ENCODE measurements at regions not wholly inside any gene's neighbourhood (a gene's known extent, or its start where the extent isn't known, plus 50 kb on each side); places are given as distances from the start of the nearest gene placed in this dataset.

DNA sequence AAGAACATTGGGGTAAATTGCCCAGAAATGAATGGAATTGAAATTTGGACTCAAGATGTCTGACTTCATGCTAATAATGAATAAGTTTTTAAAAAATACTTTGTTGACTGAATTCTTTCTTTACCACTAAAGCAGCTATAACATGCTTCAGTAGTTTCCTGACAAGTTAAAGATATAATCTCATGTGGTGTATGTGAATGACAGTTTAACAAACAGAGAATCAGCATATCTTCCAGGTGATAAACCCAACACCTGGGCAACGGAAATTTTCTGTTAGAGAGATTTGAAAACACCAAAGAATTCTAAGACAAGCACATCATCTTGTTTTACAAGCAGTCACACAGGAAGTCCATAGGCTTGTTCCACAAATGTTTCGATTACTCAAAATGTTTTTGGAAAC, 372.6 kb upstream of the VRK2 start:
- no peak for TF ChIP-seq CTCF (IDR thresholded peaks at IDR 0.05; ENCODE audit: low read depth, low read length)
- no peak overlapping the region for H3K4me3 ChIP-seq (ENCODE audit: low read depth, low read length)

DNA sequence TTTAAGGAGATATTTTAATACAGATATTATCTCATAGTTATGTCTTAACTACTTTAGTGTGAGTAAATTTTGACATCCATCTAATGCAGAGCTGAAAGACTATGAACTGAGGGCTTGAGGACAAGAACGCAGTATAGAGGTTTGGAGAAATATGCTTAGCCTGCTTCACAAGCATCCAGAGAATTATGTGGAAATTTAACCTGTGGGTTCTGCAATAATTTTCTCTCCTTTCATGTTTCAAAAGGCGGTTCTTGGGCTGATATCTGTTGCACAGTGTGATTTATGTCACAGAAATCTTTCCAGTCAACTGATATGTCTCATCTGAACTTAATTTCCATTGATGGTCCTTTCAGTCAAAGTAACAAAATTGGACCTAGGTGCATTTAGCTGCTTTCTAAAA, 371.9 kb upstream of the VRK2 start:
- no peak overlapping the region for H3K4me3 ChIP-seq (ENCODE audit: low read depth, low read length)
- no peak for TF ChIP-seq CTCF (IDR thresholded peaks at IDR 0.05; ENCODE audit: low read depth, low read length)

- no peak overlapping the region for H3K4me3 ChIP-seq (ENCODE audit: low read depth, low read length)
- no peak for TF ChIP-seq CTCF (IDR thresholded peaks at IDR 0.05; ENCODE audit: low read depth, low read length)
Measured at GRCh38 chr2:57677296-57677695, 369.3 kb upstream of the VRK2 start.

- no peak for TF ChIP-seq CTCF (IDR thresholded peaks at IDR 0.05; ENCODE audit: low read depth, low read length)
- H3K4me3 ChIP-seq (ENCODE audit: low read depth, low read length) = no peak overlapping the region
Measured at GRCh38 chr2:57681650-57682049, 365.0 kb upstream of the VRK2 start.

- no peak for TF ChIP-seq CTCF (IDR thresholded peaks at IDR 0.05; ENCODE audit: low read depth, low read length)
Measured at GRCh38 chr2:57685032-57685431, 361.6 kb upstream of the VRK2 start.

GRCh38 chr2:57692395-57692794, 354.2 kb upstream of the VRK2 start:
- H3K4me3 ChIP-seq (ENCODE audit: low read depth, low read length) = no peak overlapping the region
- TF ChIP-seq CTCF (IDR thresholded peaks at IDR 0.05; ENCODE audit: low read depth, low read length) = no peak

More at GRCh38 chr2:57685032-57685431, 361.6 kb upstream of the VRK2 start:
- no peak overlapping the region for H3K4me3 ChIP-seq (ENCODE audit: low read depth, low read length)

DNA sequence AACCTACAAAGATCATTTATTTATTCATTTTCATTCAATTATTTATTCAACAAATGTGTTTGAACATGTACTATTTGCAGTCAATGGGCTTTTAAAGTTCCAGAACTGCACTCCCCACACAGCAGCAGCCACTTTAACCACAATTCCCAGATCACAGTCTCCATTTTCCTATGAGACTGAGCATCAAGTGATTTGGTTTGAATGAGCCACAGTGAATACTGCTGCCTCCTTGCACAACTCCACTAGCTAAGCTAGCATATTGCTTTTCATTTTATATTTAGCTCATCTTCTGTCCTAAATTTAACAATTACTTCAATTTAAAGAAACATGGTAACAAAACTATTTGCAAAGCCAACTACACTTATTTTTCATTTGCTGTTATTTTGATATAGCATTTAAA, 353.4 kb upstream of the VRK2 start:
- H3K4me3 ChIP-seq (ENCODE audit: low read depth, low read length) = no peak overlapping the region
- no peak for TF ChIP-seq CTCF (IDR thresholded peaks at IDR 0.05; ENCODE audit: low read depth, low read length)
